ENCODE measurements at regions not wholly inside any gene's neighbourhood (a gene's known extent, or its start where the extent isn't known, plus 50 kb on each side); places are given as distances from the start of the nearest gene placed in this dataset.

GRCh38 chr18:72675394-72675793 lies 131.3 kb upstream of the CBLN2 start:
- Histone ChIP-seq H3K79me1 (ENCODE audit: low read depth, low read length) (no peaks in the 10 kb centered on the region), H3K79me2 (ENCODE audit: control insufficient read depth in 1 of 2, insufficient read depth in 2 of 2, low read length in 2 of 2) (no peaks in the 10 kb centered on the region), H4K8ac (ENCODE audit: extremely low read depth, insufficient read depth, low read length) (no peak overlapping the region), H4K91ac (replicated peaks; ENCODE audit: insufficient read length, low read length) (no peak overlapping the region), H4K5ac (ENCODE audit: insufficient read length, low read depth, low read length) (no peak overlapping the region), H3K9ac (replicated peaks in 1 of 4; ENCODE audit: extremely low read depth in 1 of 4, low read depth in 3 of 4, low read length in 3 of 4) (no peak overlapping the region), H3K9me3 (ENCODE audit: insufficient read depth in 2 of 2, low read depth in 1 of 2, low read length in 1 of 2) (no peaks in the 10 kb centered on the region), H4K20me1 (replicated peaks in 1 of 2; ENCODE audit: control insufficient read depth in 1 of 2, insufficient read depth in 2 of 2, low read length in 2 of 2) (no peaks in the 10 kb centered on the region), H3K4me3 (ENCODE audit: extremely low read depth in 1 of 4, insufficient read depth in 2 of 4, low read depth in 3 of 4, low read length in 4 of 4) (no peak overlapping the region), H3K4me1 (replicated peaks in 1 of 4; ENCODE audit: control insufficient read depth in 3 of 4, insufficient read depth in 4 of 4, low read length in 3 of 4) (no peaks in the 10 kb centered on the region), H3K18ac (ENCODE audit: extremely low read depth, low read length) (no peak overlapping the region), H2BK12ac (ENCODE audit: low read depth, low read length) (no peak overlapping the region), H2BK5ac (ENCODE audit: low read depth, low read length) (no peak overlapping the region; the same call in 1 of the 2 replicates), H3K23me2 (ENCODE audit: low read depth, low read length) (no peaks in the 10 kb centered on the region), H3K27me3 (replicated peaks in 1 of 4; ENCODE audit: control insufficient read depth in 3 of 4, extremely low read depth in 1 of 4, insufficient read depth in 3 of 4, low read length in 3 of 4) (no peaks in the 10 kb centered on the region), H2AFZ (ENCODE audit: low read length) (no peak overlapping the region), H2BK15ac (ENCODE audit: low read length) (no peak overlapping the region), H2AK5ac (ENCODE audit: low read depth, low read length) (no peak overlapping the region), H3K27ac (ENCODE audit: low read depth, low read length) (no peak overlapping the region), H3K4ac (replicated peaks; ENCODE audit: insufficient read length, low read depth, low read length) (no peak overlapping the region), H3K14ac (ENCODE audit: insufficient read length) (no peak overlapping the region), H2BK120ac (replicated peaks; ENCODE audit: low read depth, low read length) (no peak overlapping the region), H3K4me2 (ENCODE audit: insufficient read depth in 1 of 2, low read depth in 2 of 2, low read length in 2 of 2) (no peak overlapping the region), H3K36me3 (ENCODE audit: control insufficient read depth in 2 of 4, insufficient read depth in 4 of 4, low read length in 3 of 4) (no peaks in the 10 kb centered on the region), H2BK20ac (ENCODE audit: low read length) (no peak overlapping the region), H3K56ac (replicated peaks; ENCODE audit: insufficient read length, low read depth, low read length) (no peak overlapping the region), H3K23ac (ENCODE audit: insufficient read length) (no peak overlapping the region)
- WGBS, 2 experiments (ENCODE audit: extremely low coverage in 1 of 2, insufficient coverage in 1 of 2, insufficient read length in 1 of 2, insufficient replicate concordance in 2 of 2, low coverage in 1 of 2, low lambda C conversion rate in 2 of 2, missing lambda C conversion rate in 1 of 2) = 77% methylated on average over 10 of the region's 10 CpGs; no CpG with 5 or more reads in 1 of the 2 experiments
- ChIA-PET POLR2A (ENCODE audit: partially characterized antibody) (no interaction called here), CTCF (ENCODE audit: partially characterized antibody) (no interaction called here)
- DNase-seq (ENCODE audit: low read depth in 1 of 2, low spot score in 2 of 2) (no peak), FAIRE-seq (no peak)
- TF ChIP-seq FOSL1 (IDR thresholded peaks at IDR 0.05; ENCODE audit: insufficient read depth, low read depth, low read length) = no peak
- TF ChIP-seq EP300 (IDR thresholded peaks at IDR 0.05; ENCODE audit: borderline replicate concordance in 1 of 2, low read depth in 2 of 2, low read length in 2 of 2) = no peak
- TF ChIP-seq TEAD4 (IDR thresholded peaks at IDR 0.05; ENCODE audit: low read depth, low read length) = peak; percentile 76
- TF ChIP-seq KDM1A (IDR thresholded peaks at IDR 0.05; ENCODE audit: borderline replicate concordance, low read length) = no peak
- TF ChIP-seq CBX5 (IDR thresholded peaks at IDR 0.05; ENCODE audit: low read depth, low read length) = no peak
